ENCODE measurements at regions not wholly inside any gene's neighbourhood (a gene's known extent, or its start where the extent isn't known, plus 50 kb on each side); places are given as distances from the start of the nearest gene placed in this dataset.
"Not testable (repeated sequence)": the region's sequence is repeated elsewhere in the genome, so short reads cannot be mapped to it uniquely, and the experiment has no call there.

GRCh38 chr12:39699079-39699478 is 79.5 kb upstream of the ABCD2 start:
- DNase-seq (ENCODE audit: low read depth) = not testable (repeated sequence)

- no peak for DNase-seq (ENCODE audit: low read depth)
These were observed 77.5 kb upstream of the ABCD2 start for GRCh38 chr12:39697108-39697507.

GRCh38 chr12:39692258-39692853 is 72.8 kb upstream of the ABCD2 start:
- peak; percentile 13 for DNase-seq (ENCODE audit: low read depth)

DNA sequence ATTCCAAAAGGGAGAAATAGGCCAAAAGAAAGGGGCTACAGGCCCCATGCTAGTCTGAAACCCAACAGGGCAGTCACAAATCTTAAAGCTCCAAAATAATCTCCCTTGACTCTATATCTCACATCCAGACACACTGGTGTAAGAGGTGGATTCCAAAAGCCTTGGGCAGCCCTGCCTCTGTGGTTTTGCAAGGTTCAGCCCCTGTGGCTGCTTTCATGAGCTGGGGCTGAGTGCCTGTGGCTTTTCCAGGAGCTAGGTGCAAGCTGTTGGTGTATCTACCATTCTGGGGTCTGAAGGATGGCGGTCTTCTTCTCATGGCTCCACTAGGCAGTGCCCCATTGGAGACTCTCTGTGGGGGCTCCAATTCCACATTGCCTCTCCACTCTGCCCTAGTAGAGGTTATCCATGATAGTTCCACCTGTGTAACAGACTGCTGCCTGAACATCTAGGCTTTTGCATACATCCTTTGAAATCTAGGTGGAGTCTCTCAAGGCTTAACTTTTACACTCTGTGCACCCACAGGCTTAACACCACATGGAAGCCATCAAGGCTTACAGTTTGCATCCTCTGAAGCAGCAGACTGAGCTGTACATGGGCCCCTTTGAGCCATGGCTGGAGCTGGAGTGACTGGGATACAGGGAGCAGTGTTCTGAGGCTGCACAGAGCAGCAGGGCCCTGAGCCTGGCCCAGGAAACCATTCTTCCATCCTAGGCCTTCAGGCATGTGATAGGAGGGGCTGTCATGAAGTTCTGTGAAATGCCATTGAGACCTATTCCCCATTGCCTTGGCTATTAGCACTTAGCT is 66.5 kb upstream of the ABCD2 start:
- DNase-seq (ENCODE audit: low read depth) = no peak

DNA sequence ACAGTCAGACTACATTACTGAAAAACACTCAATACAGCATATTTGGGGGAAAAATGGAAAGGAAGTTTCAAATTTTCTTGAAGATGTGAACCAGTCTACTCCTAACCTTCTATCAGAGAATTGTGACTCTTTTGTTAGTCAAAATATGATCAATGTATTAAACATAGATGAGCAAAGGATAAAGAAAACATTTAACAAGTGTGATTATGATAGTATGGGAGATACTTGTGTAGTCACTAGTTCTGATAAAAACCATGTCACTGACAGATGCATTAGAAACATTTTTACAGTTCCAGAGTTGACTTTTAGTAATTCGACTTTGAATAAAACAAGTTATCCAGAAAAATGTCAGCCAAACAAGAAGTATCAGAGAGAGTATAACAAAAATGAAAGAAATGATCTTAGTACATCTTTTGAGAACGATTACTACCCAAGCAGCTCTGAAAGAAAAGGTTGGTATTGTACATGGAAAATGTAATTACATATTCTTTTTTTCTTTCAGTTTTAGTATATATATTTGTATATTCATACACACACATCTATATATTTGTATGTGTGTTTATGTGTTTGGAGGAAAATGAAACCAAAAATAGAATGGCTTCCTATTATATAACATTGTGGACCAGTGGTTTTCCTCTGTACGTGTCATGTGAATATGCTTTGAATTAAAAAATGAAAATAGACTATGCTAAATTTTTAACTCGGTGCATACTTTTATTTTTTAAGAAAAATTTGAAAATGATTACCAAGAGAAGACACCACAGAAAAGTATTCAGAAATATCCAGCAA is 63.3 kb upstream of the ABCD2 start:
- no peak for DNase-seq (ENCODE audit: low read depth)

DNA sequence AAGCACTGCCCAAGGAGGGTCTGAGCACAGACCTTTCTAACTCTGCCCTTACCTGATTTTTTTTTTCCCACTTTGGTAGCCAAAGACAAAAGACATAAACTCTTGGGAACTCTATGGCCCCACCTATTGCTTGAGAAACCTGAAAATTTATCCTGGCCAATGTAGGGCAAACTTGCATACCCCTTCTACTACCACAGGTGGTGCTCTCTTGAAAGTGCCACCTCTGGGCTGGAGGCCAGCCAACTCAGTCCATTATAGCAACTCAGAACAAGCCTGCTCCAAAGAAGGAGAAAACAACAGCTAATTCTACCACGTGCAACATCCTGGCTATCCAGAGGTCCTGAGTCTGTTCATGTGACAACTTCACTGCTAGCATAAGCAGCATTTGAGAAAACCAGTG is 55.7 kb upstream of the ABCD2 start:
- DNase-seq (ENCODE audit: low read depth) = no peak

DNA sequence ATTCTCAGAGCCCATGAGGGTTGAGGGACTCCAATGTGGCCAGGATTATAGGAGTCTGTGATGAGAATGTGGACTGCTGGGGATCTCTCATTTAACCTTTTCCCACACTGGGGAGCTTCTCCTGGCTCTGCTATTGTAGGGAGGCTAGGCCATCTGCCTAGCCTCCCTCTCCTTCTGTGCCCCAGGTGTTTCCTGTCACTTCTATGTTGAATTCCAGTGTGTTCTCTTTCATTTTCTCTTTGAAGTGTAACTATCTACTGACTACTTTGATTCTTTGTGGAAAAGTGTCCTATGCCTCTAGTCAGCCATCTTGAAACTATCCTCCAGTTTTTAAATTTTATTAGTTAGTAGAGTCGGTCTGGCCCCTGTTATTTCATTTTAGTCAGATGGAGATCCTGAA is 53.4 kb upstream of the ABCD2 start:
- DNase-seq (ENCODE audit: low read depth) = no peak

DNA sequence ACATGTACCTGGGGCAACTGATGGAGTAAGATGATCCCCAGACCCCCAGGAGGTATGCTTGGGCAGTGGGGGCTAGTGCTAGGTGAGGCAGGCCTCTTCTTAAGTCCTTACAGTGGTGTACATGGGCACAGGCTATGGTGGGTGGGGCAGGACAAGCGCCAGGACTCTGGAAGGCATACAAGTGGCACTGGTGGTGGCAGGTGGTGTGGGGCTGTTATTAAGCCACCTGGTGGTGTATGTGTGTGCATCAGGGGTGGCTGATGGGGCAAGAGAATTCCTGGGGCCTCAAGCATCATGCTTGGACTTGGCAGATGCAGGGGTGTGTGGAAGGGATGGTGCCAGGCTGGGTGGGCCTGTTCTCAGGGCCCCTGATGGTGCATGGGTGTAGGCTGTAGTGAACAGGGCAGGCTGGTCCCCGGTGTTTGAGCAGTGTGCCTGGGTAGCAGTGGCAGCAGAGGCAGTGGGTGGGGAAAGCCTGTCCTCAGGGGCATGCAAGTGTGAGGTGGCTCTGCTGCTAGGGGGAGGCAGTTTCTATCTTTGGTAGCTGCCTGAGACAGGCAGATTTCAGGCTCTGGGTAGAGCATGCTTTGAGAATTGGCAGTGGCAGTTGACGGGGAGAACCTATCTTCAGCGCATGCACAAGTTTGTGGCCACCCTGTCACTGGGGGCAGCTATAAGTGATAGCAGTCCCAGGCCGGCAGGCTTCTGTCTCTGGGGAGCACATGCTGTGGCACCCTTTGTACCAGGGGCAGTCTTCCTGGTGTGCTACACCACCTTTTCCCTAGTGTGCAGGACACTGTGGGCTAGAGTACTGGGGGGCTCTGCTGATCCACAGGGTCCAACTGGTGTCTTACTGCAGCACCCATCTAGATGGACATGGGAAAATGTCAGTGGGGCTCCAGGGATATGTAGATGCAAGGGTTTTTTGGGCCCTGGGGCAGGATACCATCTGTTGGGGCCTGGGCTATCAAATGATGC is 52.6 kb upstream of the ABCD2 start:
- DNase-seq (ENCODE audit: low read depth) = no peak

DNA sequence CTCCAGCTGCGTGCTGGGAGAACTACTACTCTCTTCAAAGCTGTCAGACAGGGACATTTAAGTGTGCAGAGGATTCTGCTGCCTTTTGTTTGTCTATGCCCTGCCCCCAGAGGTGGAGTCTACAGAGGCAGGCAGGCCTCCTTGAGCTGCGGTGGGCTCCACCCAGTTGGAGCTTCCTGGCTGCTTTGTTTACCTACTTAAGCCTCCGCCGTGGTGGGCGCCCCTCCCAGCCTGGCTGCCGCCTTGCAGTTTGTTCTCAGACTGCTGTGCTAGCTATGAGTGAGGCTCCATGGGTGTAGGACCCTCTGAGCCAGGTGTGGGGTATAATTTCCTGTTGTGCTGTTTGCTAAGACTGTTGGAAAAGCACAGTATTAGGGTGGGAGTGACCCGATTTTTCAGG is 49.9 kb upstream of the ABCD2 start:
- not testable (repeated sequence) for DNase-seq (ENCODE audit: low read depth)

All from amniotic epithelial cell (primary cell).